Effector memory CD8-positive, alpha-beta T cell (primary cell): ENCODE measurements at regions not wholly inside any gene's neighbourhood (a gene's known extent, or its start where the extent isn't known, plus 50 kb on each side); places are given as distances from the start of the nearest gene placed in this dataset.
"Not testable (repeated sequence)": the region's sequence is repeated elsewhere in the genome, so short reads cannot be mapped to it uniquely, and the experiment has no call there.

Source experiments
- ATAC-seq: fragments of 150-1000 bp; cut with Tn5 transposase; replicated peaks from 2 replicates; pipeline ENCODE4 v1.10.0; 2021; ENCODE audit warnings: mild to moderate bottlenecking, moderate library complexity
- DNase-seq, 3 experiments: peaks; one replicate each; pipeline ENCODE4 v3.0.0; 2021
- H3K27ac Mint-ChIP-seq, 2 donors: one replicate each; pipeline ENCODE4 v1.8.0; 2022; ENCODE audit warnings: mild to moderate bottlenecking in 2 of 2, mixed read lengths in 2 of 2, moderate library complexity in 2 of 2
- H3K27me3 Mint-ChIP-seq, 2 donors: one replicate each; pipeline ENCODE4 v1.8.0; 2022; ENCODE audit warnings: mixed read lengths in 2 of 2
- H3K36me3 Mint-ChIP-seq: one replicate; pipeline ENCODE4 v1.8.0; 2022; ENCODE audit warnings: mild to moderate bottlenecking, moderate library complexity, mixed read lengths; ENCODE audit not compliant: insufficient read depth
- H3K4me1 Mint-ChIP-seq, 2 donors: one replicate each; pipeline ENCODE4 v1.8.0; 2022; ENCODE audit warnings: low read depth in 2 of 2, mixed read lengths in 2 of 2
- H3K4me3 Mint-ChIP-seq, 2 donors: one replicate each; pipeline ENCODE4 v1.8.0; 2022; ENCODE audit warnings: mild to moderate bottlenecking in 2 of 2, mixed read lengths in 2 of 2, moderate library complexity in 2 of 2
- H3K9me3 Mint-ChIP-seq, 2 donors: one replicate each; pipeline ENCODE4 v1.8.0; 2022; ENCODE audit warnings: mixed read lengths in 2 of 2

GRCh38 chr17:34423978-34424813 is 61.2 kb upstream of the CCL1 start:
- Mint-ChIP-seq H3K4me1 (peaks cover 0 to 6% of the 10 kb centered on the region in 2 donors), H3K27me3 (peaks cover 64 to 86% of the 10 kb centered on the region in 2 donors), H3K9me3 (no peaks in the 10 kb centered on the region), H3K27ac (no peak overlapping the region), H3K36me3 (peaks cover 5% of the 10 kb centered on the region), H3K4me3 (peak overlapping the region in 1 of 2 donors; percentile 26)
- DNase-seq (no peak), ATAC-seq (no peak)

GRCh38 chr17:34423315-34423714 is 60.3 kb upstream of the CCL1 start:
- H3K9me3 Mint-ChIP-seq, H3K36me3 Mint-ChIP-seq, DNase-seq, H3K27ac Mint-ChIP-seq, H3K4me1 Mint-ChIP-seq, ATAC-seq: not testable (repeated sequence)
- Mint-ChIP-seq H3K27me3 (peaks cover 65 to 88% of the 10 kb centered on the region in 2 donors), H3K4me3 (peak overlapping the region in 1 of 2 donors; percentile 26)

GRCh38 chr17:34420900-34421299 is 57.9 kb upstream of the CCL1 start:
- H3K4me1 Mint-ChIP-seq = peaks cover 0 to 6% of the 10 kb centered on the region in 2 donors
- DNase-seq (no peak), ATAC-seq (no peak)
- H3K4me3 Mint-ChIP-seq = no peak overlapping the region
- H3K9me3 Mint-ChIP-seq = no peaks in the 10 kb centered on the region
- peaks cover 55 to 78% of the 10 kb centered on the region in 2 donors for H3K27me3 Mint-ChIP-seq
- no peak overlapping the region for H3K27ac Mint-ChIP-seq
- H3K36me3 Mint-ChIP-seq = peaks cover 5% of the 10 kb centered on the region

GRCh38 chr17:34420254-34420766 is 57.3 kb upstream of the CCL1 start:
- peak; percentile 54 to 65 (median 57) for DNase-seq
- H3K27ac Mint-ChIP-seq = no peak overlapping the region

GRCh38 chr17:34416116-34416515 is 53.1 kb upstream of the CCL1 start:
- peaks cover 40 to 68% of the 10 kb centered on the region in 2 donors for H3K27me3 Mint-ChIP-seq
- no peak for ATAC-seq
- no peak overlapping the region for H3K4me3 Mint-ChIP-seq
- H3K9me3 Mint-ChIP-seq = no peaks in the 10 kb centered on the region
- no peak for DNase-seq
- peaks cover 5% of the 10 kb centered on the region for H3K36me3 Mint-ChIP-seq
- H3K4me1 Mint-ChIP-seq = no peaks in the 10 kb centered on the region
- no peak overlapping the region for H3K27ac Mint-ChIP-seq

More at GRCh38 chr17:34420254-34420766, 57.3 kb upstream of the CCL1 start:
- Mint-ChIP-seq H3K9me3 (no peaks in the 10 kb centered on the region), H3K4me3 (no peak overlapping the region), H3K27me3 (peaks cover 50 to 78% of the 10 kb centered on the region in 2 donors), H3K36me3 (peaks cover 5% of the 10 kb centered on the region), H3K4me1 (peaks cover 0 to 6% of the 10 kb centered on the region in 2 donors)
- peak; percentile 39 for ATAC-seq

GRCh38 chr17:34414339-34414738 is 51.3 kb upstream of the CCL1 start:
- DNase-seq (no peak), ATAC-seq (no peak)
- H3K9me3 Mint-ChIP-seq = no peaks in the 10 kb centered on the region
- no peaks in the 10 kb centered on the region for H3K4me1 Mint-ChIP-seq
- H3K4me3 Mint-ChIP-seq = no peak overlapping the region
- H3K27ac Mint-ChIP-seq = no peak overlapping the region
- H3K27me3 Mint-ChIP-seq = peaks cover 30 to 68% of the 10 kb centered on the region in 2 donors
- H3K36me3 Mint-ChIP-seq = no peaks in the 10 kb centered on the region

- no peak overlapping the region for H3K27ac Mint-ChIP-seq
- ATAC-seq (no peak), DNase-seq (no peak)
- no peaks in the 10 kb centered on the region for H3K4me1 Mint-ChIP-seq
- H3K36me3 Mint-ChIP-seq = no peaks in the 10 kb centered on the region
- no peaks in the 10 kb centered on the region for H3K9me3 Mint-ChIP-seq
- H3K4me3 Mint-ChIP-seq = no peak overlapping the region
- peaks cover 31 to 70% of the 10 kb centered on the region in 2 donors for H3K27me3 Mint-ChIP-seq
These were observed 50.5 kb upstream of the CCL1 start for GRCh38 chr17:34413443-34414119.

GRCh38 chr17:34412965-34413441 is 50.0 kb upstream of the CCL1 start:
- H3K27me3 Mint-ChIP-seq = peaks cover 31 to 70% of the 10 kb centered on the region in 2 donors
- H3K27ac Mint-ChIP-seq = no peak overlapping the region
- H3K9me3 Mint-ChIP-seq = no peaks in the 10 kb centered on the region
- no peak overlapping the region for H3K4me3 Mint-ChIP-seq
- no peak for DNase-seq
- no peaks in the 10 kb centered on the region for H3K4me1 Mint-ChIP-seq
- no peak for ATAC-seq
- no peaks in the 10 kb centered on the region for H3K36me3 Mint-ChIP-seq
